ENCODE measurements at regions not wholly inside any gene's neighbourhood (a gene's known extent, or its start where the extent isn't known, plus 50 kb on each side); places are given as distances from the start of the nearest gene placed in this dataset.

DNA sequence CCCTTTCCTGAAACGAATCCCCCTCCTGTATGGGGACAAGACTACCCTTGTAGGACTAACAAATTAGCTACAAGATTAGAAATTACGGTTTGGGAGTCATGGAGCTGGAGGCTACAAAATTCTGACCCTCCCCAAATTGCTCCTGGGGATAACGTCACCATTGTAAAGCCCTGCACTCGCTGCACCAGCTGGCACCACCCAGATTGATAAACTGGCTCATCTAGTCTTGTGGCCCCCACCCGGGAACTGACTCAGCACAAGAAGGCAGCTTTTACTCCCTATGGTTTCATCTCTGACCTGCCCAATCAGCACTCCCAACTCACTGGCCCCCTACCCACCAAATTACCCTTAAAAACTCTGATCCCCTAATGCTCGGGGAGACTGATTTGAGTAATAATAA is 150.6 kb upstream of the TSC22D1 start:
- TF ChIP-seq POLR2A (IDR thresholded peaks at IDR 0.05; ENCODE audit: low read depth, low read length) (no peak), TAF1 (IDR thresholded peaks at IDR 0.05; ENCODE audit: borderline replicate concordance, low read depth, low read length) (no peak), POLR2AphosphoS5 (IDR thresholded peaks at IDR 0.05; ENCODE audit: low read depth, low read length) (no peak)
